ENCODE measurements at regions not wholly inside any gene's neighbourhood (a gene's known extent, or its start where the extent isn't known, plus 50 kb on each side); places are given as distances from the start of the nearest gene placed in this dataset.

- no peak for TF ChIP-seq CTCF (conservative IDR thresholded peaks at IDR 0.05)
- TF ChIP-seq ZFX (IDR thresholded peaks at IDR 0.05) = no peak
These were observed 214.1 kb upstream of the GOT2 start for GRCh38 chr16:58948244-58948643.
